Activated CD4-positive, alpha-beta T cell treated with anti-CD3 and anti-CD28 coated beads, Interleukin-2, amount 50 U/mL, for 1 hour (primary cell): ENCODE measurements at regions not wholly inside any gene's neighbourhood (a gene's known extent, or its start where the extent isn't known, plus 50 kb on each side); places are given as distances from the start of the nearest gene placed in this dataset.
"Not testable (repeated sequence)": the region's sequence is repeated elsewhere in the genome, so short reads cannot be mapped to it uniquely, and the experiment has no call there.

Source experiments
- DNase-seq: peaks from one replicate; pipeline ENCODE4 v3.0.0-alpha.2; 2020

- no peak for DNase-seq
Measured at GRCh38 chr9:90521811-90522570, 120.6 kb downstream of the DIRAS2 start.

GRCh38 chr9:90523958-90524357 lies 118.7 kb downstream of the DIRAS2 start:
- no peak for DNase-seq

GRCh38 chr9:90526386-90526785 lies 116.2 kb downstream of the DIRAS2 start:
- no peak for DNase-seq

GRCh38 chr9:90536094-90536493 lies 106.5 kb downstream of the DIRAS2 start:
- DNase-seq: not testable (repeated sequence)

GRCh38 chr9:90538566-90538965 lies 104.1 kb downstream of the DIRAS2 start:
- DNase-seq: no peak

GRCh38 chr9:90539286-90539685 lies 103.3 kb downstream of the DIRAS2 start:
- no peak for DNase-seq

GRCh38 chr9:90540734-90541133 lies 101.9 kb downstream of the DIRAS2 start:
- DNase-seq: no peak

GRCh38 chr9:90544488-90544887 lies 98.1 kb downstream of the DIRAS2 start:
- no peak for DNase-seq

- no peak for DNase-seq
Measured at GRCh38 chr9:90546200-90546599, 96.4 kb downstream of the DIRAS2 start.

- no peak for DNase-seq
Measured at GRCh38 chr9:90547896-90548295, 94.7 kb downstream of the DIRAS2 start.

GRCh38 chr9:90552317-90552716 lies 90.3 kb downstream of the DIRAS2 start:
- no peak for DNase-seq

GRCh38 chr9:90555351-90556057 lies 87.1 kb downstream of the DIRAS2 start:
- DNase-seq: no peak

- no peak for DNase-seq
Measured at GRCh38 chr9:90556897-90557675, 85.5 kb downstream of the DIRAS2 start.

- DNase-seq: no peak
Measured at GRCh38 chr9:90559075-90560073, 83.2 kb downstream of the DIRAS2 start.
